K562 (cell line): ENCODE measurements at regions not wholly inside any gene's neighbourhood (a gene's known extent, or its start where the extent isn't known, plus 50 kb on each side); places are given as distances from the start of the nearest gene placed in this dataset.

Source experiments
- ATAC-seq: fragments of 200-7000 bp; cut with Tn5 transposase; 3 replicates; pipeline ENCODE4 v1.9.1; 2020; ENCODE audit warnings: moderate library complexity
- BruUV-seq: library from RNA; stranded (reverse); fragments of 400-500 nt; replicated peaks from 2 replicates; lab custom pipeline; 2021; lab: Mats Ljungman, UMichigan
- CTCF ChIA-PET: fragments of 300-600 bp; formaldehyde crosslinking; extraction: SDS; loops from one replicate; lab custom pipeline; 2021; ENCODE audit warnings: low intra/inter-chr PET ratio; lab: Yijun Ruan, JAX
- POLR2A ChIA-PET: fragments of 300-600, 350-650 bp; sonication (Branson Sonifier 250); formaldehyde crosslinking; extraction: SDS; loops from one replicate; lab custom pipeline; 2021; ENCODE audit warnings: antibody characterized with exemption, inconsistent platforms; lab: Yijun Ruan, JAX
- DNase-seq, 4 experiments: peaks; one replicate each; pipeline versions ENCODE4 v3.0.0 to v3.0.0-alpha.2; 2011 to 2018; ENCODE audit warnings: low spot score in 3 of 4, mixed read lengths in 3 of 4; ENCODE audit errors: extremely low read depth in 1 of 4
- FAIRE-seq: peaks from 2 replicates; lab custom pipeline; 2011; peaks lifted over from hg19 to GRCh38; lab: Jason Lieb, UNC
- H2AFZ ChIP-seq: 2 replicates; pipeline ENCODE4 v1.6.0; 2011; ENCODE audit warnings: low read depth, low read length, control low read depth, inconsistent platforms
- H3K27ac ChIP-seq: fragments of 200-600 bp; 3 replicates; pipeline ENCODE4 v1.8.0; 2011; ENCODE audit warnings: low read depth, mild to moderate bottlenecking, control low read depth, inconsistent platforms, low read length, moderate library complexity, mixed read lengths; ENCODE audit errors: extremely low read depth
- H3K27me3 ChIP-seq, 2 experiments: fragments of 300-600 bp in 1 of 2; 2 replicates in 1 of 2; 3 replicates in 1 of 2; pipeline versions ENCODE4 v1.6.0 to v1.8.0; 2011; ENCODE audit warnings: inconsistent platforms in 2 of 2, low read length in 2 of 2, mild to moderate bottlenecking in 1 of 2, mixed read lengths in 1 of 2, moderate library complexity in 1 of 2; ENCODE audit not compliant: control insufficient read depth in 2 of 2, insufficient read depth in 2 of 2
- H3K36me3 ChIP-seq: fragments of 300-600 bp; 3 replicates; pipeline ENCODE4 v1.8.0; 2011; ENCODE audit warnings: mild to moderate bottlenecking, low read length, inconsistent platforms; ENCODE audit not compliant: control insufficient read depth, insufficient read depth
- H3K4me1 ChIP-seq, 2 experiments: fragments of 200-600 bp in 1 of 2; replicated peaks in 1 of 2; 2 replicates in 1 of 2; 3 replicates in 1 of 2; pipeline versions ENCODE4 v1.5.1 to v1.8.0; 2011; ENCODE audit warnings: inconsistent platforms in 2 of 2, low read length in 2 of 2, mild to moderate bottlenecking in 1 of 2, mixed read lengths in 1 of 2, moderate library complexity in 1 of 2; ENCODE audit not compliant: control insufficient read depth in 2 of 2, insufficient read depth in 2 of 2
- H3K4me2 ChIP-seq: 2 replicates; pipeline ENCODE4 v1.6.1; 2011; ENCODE audit warnings: low read length, control low read depth, inconsistent platforms, mixed read lengths; ENCODE audit not compliant: insufficient read depth
- H3K4me3 ChIP-seq: fragments of 200-600 bp; sonication (generic), shearing (Covaris generic); 2 replicates; pipeline ENCODE4 v1.5.1; 2016; ENCODE audit warnings: control low read depth, inconsistent platforms
- H3K79me2 ChIP-seq: fragments of 200-600 bp; 3 replicates; pipeline ENCODE4 v1.8.0; 2011; ENCODE audit warnings: low read length, inconsistent platforms; ENCODE audit not compliant: control insufficient read depth, insufficient read depth
- H3K9ac ChIP-seq, 2 experiments: 2 replicates each; pipeline versions ENCODE4 v1.6.0 to v1.6.1; 2011; ENCODE audit warnings: low read depth in 2 of 2, low read length in 2 of 2, control low read depth in 1 of 2, inconsistent platforms in 1 of 2, mild to moderate bottlenecking in 1 of 2, mixed read lengths in 1 of 2; ENCODE audit not compliant: insufficient read depth in 1 of 2
- H3K9me1 ChIP-seq: one replicate; pipeline ENCODE4 v1.6.0; 2011; ENCODE audit warnings: inconsistent platforms, mild to moderate bottlenecking, low read length, moderate library complexity; ENCODE audit not compliant: control insufficient read depth, insufficient read depth
- H3K9me3 ChIP-seq: replicated peaks from 2 replicates; pipeline ENCODE4 v1.5.1; 2011; ENCODE audit warnings: low read depth, low read length, inconsistent platforms; ENCODE audit not compliant: control insufficient read depth, insufficient read depth
- H4K20me1 ChIP-seq: replicated peaks from 2 replicates; pipeline ENCODE4 v1.6.1; 2011; ENCODE audit warnings: low read length, inconsistent platforms, mixed read lengths; ENCODE audit not compliant: control insufficient read depth, insufficient read depth
- BRD9 ChIP-seq: fragments of 450-650 bp; IDR thresholded peaks from 2 replicates; pipeline ENCODE4 v1.6.1; 2018; ENCODE audit warnings: low read depth; ENCODE audit not compliant: partially characterized antibody
- CTCFL ChIP-seq: IDR thresholded peaks from 2 replicates; pipeline ENCODE4 v1.6.1; 2011; ENCODE audit warnings: borderline replicate concordance, low read depth, mild to moderate bottlenecking, moderate library complexity, low read length; ENCODE audit not compliant: insufficient read depth, poor library complexity, severe bottlenecking
- CUX1 ChIP-seq: fragments of 200-800 bp; sonication (Bioruptor generic); IDR thresholded peaks from 2 replicates; pipeline ENCODE4 v1.6.1; 2016; ENCODE audit warnings: missing genetic modification characterization, missing compliant biosample characterization
- ESRRB ChIP-seq: fragments of 250-450 bp; sonication (Bioruptor Pico); IDR thresholded peaks from 2 replicates; pipeline ENCODE4 v1.5.0; 2020; ENCODE audit warnings: mild to moderate bottlenecking, moderate library complexity, borderline replicate concordance
- FIP1L1 ChIP-seq: fragments of 200-400 bp; formaldehyde crosslinking; IDR thresholded peaks from 2 replicates; pipeline ENCODE4 v1.6.1; 2018; ENCODE audit warnings: mild to moderate bottlenecking, low read depth, low read length; ENCODE audit not compliant: poor library complexity, severe bottlenecking
- GABPB2 ChIP-seq: fragments of 250-450 bp; sonication (Bioruptor Pico); conservative IDR thresholded peaks from 2 replicates; pipeline ENCODE4 v1.5.1; 2021; ENCODE audit warnings: mild to moderate bottlenecking
- GTF2F1 ChIP-seq: IDR thresholded peaks from 2 replicates; pipeline ENCODE4 v1.6.1; 2011; ENCODE audit warnings: low read depth, low read length, improper control_type of control experiment
- HMG20B ChIP-seq: fragments of 250-450 bp; sonication (Bioruptor Pico); IDR thresholded peaks from 2 replicates; pipeline ENCODE4 v1.5.0; 2021; ENCODE audit warnings: mild to moderate bottlenecking
- IFI16 ChIP-seq: fragments of 250-450 bp; sonication (Bioruptor Pico); IDR thresholded peaks from 2 replicates; pipeline ENCODE4 v2.1.2; 2022; ENCODE audit warnings: mild to moderate bottlenecking, inconsistent platforms
- KAT2B ChIP-seq: IDR thresholded peaks from one replicate; pipeline ENCODE4 v1.6.1; 2012; ENCODE audit warnings: low read depth, mild to moderate bottlenecking, control low read depth, inconsistent platforms, low read length, moderate library complexity
- NONO ChIP-seq, 2 experiments: fragments of 200-400 bp in 1 of 2; fragments of 450-650 bp in 1 of 2; formaldehyde crosslinking in 1 of 2; IDR thresholded peaks; 2 replicates each; pipeline ENCODE4 v1.6.1; 2017; ENCODE audit warnings: low read depth in 2 of 2, mild to moderate bottlenecking in 2 of 2, moderate library complexity in 2 of 2, low read length in 1 of 2
- PHB ChIP-seq: fragments of 250-450 bp; sonication (Bioruptor Pico); IDR thresholded peaks from 2 replicates; pipeline ENCODE4 v1.5.0; 2021
- SMARCA5 ChIP-seq: fragments of 450-650 bp; IDR thresholded peaks from 2 replicates; pipeline ENCODE4 v1.6.1; 2016
- SMARCB1 ChIP-seq: IDR thresholded peaks from 2 replicates; pipeline ENCODE4 v1.6.1; 2011; ENCODE audit warnings: improper control_type of control experiment, low read depth; ENCODE audit not compliant: insufficient read length
- TAF9B ChIP-seq: fragments of 450-650 bp; IDR thresholded peaks from 2 replicates; pipeline ENCODE4 v1.6.1; 2018; ENCODE audit warnings: mild to moderate bottlenecking; ENCODE audit not compliant: partially characterized antibody
- WHSC1 ChIP-seq: IDR thresholded peaks from one replicate; pipeline ENCODE4 v1.6.1; 2012; ENCODE audit warnings: low read length, control low read depth, inconsistent platforms
- ZNF707 ChIP-seq: fragments of 250-450 bp; sonication (Bioruptor Pico); conservative IDR thresholded peaks from 2 replicates; pipeline ENCODE4 v1.8.0; 2022; ENCODE audit warnings: inconsistent platforms, mild to moderate bottlenecking, moderate library complexity
- ZNF717 ChIP-seq: fragments of 250-450 bp; sonication (Bioruptor Pico); IDR thresholded peaks from 2 replicates; pipeline ENCODE4 v1.5.0; 2021
- WGBS: fragments of 100-300 bp; shearing (Covaris generic); methylation state at CpG from one replicate; pipeline ENCODE4 v1.1.6; 2016; ENCODE audit warnings: low coverage, mixed read lengths; ENCODE audit not compliant: insufficient coverage; ENCODE audit errors: missing lambda C conversion rate; 5-methylcytosine and 5-hydroxymethylcytosine counted together
- in situ Hi-C: fragments of 300-500 bp; cut with MboI; formaldehyde crosslinking; loops from 4 replicates; pipeline ENCODE4 v1.15.0; 2018; ENCODE audit warnings: inconsistent platforms, mixed read lengths
- intact Hi-C: fragments of 100-400 bp; cut with micrococcal nuclease; formaldehyde crosslinking; loops from 2 replicates; pipeline ENCODE4 v1.14.2; 2022

GRCh38 chr14:94887591-94887990, 117.7 kb upstream of the GSC start (continued):
- TF ChIP-seq CUX1 (CRISPR knock-in tag) (no peak), BRD9 (no peak), FIP1L1 (no peak), GABPB2 (CRISPR knock-in tag) (no peak), HMG20B (CRISPR knock-in tag) (no peak), SMARCA5 (no peak), SMARCB1 (no peak), PHB (CRISPR knock-in tag) (no peak)
- TF ChIP-seq, all 486 proteins: peak for 0

- Histone ChIP-seq H2AFZ (no peak overlapping the region), H3K9me3 (no peaks in the 10 kb centered on the region), H3K4me2 (no peak overlapping the region), H3K79me2 (no peaks in the 10 kb centered on the region), H3K27ac (no peak overlapping the region), H3K36me3 (no peaks in the 10 kb centered on the region), H3K4me1 (no peaks in the 10 kb centered on the region), H4K20me1 (no peaks in the 10 kb centered on the region), H3K27me3 (peaks cover 0 to 6% of the 10 kb centered on the region in 2 experiments; a peak in 1 of 5 replicates), H3K9ac (no peak overlapping the region), H3K4me3 (no peak overlapping the region), H3K9me1 (no peaks in the 10 kb centered on the region)
- ChIA-PET POLR2A (no interaction called here), CTCF (no interaction called here)
- ATAC-seq = no peak
- intact Hi-C loops (no loop called here), in situ Hi-C loops (no loop called here)
- no TSS peak for BruUV-seq
- WGBS = 0% methylated on average over 4 of the region's 7 CpGs
- FAIRE-seq = no peak
- DNase-seq = no peak
- TF ChIP-seq IFI16 (CRISPR knock-in tag) (no peak), ZNF707 (CRISPR knock-in tag) (no peak), CTCFL (no peak), ZNF717 (no peak), ESRRB (CRISPR knock-in tag) (no peak), KAT2B (no peak), WHSC1 (no peak), TAF9B (no peak), NONO (IDR thresholded peaks at IDR 0.05; ENCODE audit: low read depth in 2 of 2, low read length in 1 of 2) (no peak), GTF2F1 (no peak)
These were observed 117.0 kb upstream of the GSC start for GRCh38 chr14:94886931-94887330.
